Astrocyte of the cerebellum (primary cell): ENCODE measurements at regions not wholly inside any gene's neighbourhood (a gene's known extent, or its start where the extent isn't known, plus 50 kb on each side); places are given as distances from the start of the nearest gene placed in this dataset.

Source experiments
- DNase-seq: peaks from one replicate; pipeline ENCODE4 v3.0.0-alpha.2; 2011; ENCODE audit warnings: low read depth
- H3K4me3 ChIP-seq: 2 replicates; pipeline ENCODE4 v1.5.1; 2011; ENCODE audit warnings: mild to moderate bottlenecking, low read depth, low read length, moderate library complexity
- in situ Hi-C: cut with HindIII; loops from 2 replicates; pipeline ENCODE4 v1.10.0; 2017; ENCODE audit warnings: low sequenced_read_pairs
- TF ChIP-seq, protein P1 (sequence below): IDR thresholded peaks from 2 replicates; pipeline ENCODE4 v1.5.1; 2012; ENCODE audit warnings: low read length, low read depth, moderate library complexity, mild to moderate bottlenecking; ENCODE audit errors: missing control alignments

DNA sequence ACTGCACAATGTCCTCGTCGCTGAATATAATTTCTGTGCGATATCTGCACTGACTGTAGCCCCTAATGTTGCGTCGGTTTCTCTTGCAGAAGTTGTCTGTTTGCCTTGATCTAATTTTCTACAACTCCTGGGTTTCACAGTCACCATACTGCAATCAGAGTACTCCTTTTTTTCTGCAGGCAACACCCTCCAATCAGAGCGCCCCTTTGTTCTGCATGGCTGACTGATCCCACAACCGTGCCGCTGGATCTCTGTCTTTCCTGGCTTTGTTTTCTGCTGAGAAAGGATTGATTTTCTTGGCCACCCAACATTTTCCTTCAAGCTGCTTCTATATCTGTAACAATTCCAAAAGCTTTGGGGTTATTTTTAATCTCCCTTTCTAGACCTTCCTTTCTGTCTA, 182.2 kb upstream of the SMARCA2 start:
- no peak overlapping the region for H3K4me3 ChIP-seq
- in situ Hi-C loops, result no loop called here
- DNase-seq, result no peak
- TF ChIP-seq, protein P1, sequence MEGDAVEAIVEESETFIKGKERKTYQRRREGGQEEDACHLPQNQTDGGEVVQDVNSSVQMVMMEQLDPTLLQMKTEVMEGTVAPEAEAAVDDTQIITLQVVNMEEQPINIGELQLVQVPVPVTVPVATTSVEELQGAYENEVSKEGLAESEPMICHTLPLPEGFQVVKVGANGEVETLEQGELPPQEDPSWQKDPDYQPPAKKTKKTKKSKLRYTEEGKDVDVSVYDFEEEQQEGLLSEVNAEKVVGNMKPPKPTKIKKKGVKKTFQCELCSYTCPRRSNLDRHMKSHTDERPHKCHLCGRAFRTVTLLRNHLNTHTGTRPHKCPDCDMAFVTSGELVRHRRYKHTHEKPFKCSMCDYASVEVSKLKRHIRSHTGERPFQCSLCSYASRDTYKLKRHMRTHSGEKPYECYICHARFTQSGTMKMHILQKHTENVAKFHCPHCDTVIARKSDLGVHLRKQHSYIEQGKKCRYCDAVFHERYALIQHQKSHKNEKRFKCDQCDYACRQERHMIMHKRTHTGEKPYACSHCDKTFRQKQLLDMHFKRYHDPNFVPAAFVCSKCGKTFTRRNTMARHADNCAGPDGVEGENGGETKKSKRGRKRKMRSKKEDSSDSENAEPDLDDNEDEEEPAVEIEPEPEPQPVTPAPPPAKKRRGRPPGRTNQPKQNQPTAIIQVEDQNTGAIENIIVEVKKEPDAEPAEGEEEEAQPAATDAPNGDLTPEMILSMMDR, result no peak

DNA sequence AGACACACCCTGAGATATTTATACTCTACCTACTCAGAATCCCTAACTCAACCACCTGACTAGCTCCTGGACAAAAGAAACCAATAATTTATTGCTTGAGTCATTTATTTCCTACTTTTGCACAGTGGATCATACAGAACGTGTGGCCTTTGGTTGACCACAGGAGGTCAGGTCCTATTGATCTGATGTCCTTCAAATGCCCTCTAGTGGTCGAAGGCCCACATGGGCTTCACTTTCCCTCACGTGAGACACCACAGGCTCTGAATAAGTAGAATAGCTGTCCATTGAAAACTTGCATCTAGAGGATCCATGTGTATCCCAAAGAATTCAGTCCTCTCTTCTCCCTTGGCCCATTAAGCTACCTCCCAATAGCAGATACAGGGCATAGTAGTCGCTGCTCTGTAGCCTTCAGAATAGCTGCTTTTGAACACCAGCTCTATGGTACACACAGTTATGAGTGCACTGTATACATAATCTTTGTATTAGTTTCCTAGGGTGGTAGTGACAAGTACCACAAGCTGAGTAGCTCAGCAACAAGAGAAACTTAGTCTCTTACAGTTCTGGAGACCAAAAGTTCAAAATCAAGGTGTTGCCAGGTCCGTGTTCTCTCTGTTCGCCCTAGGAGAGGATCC, 177.6 kb upstream of the SMARCA2 start:
- H3K4me3 ChIP-seq, result no peak overlapping the region
- in situ Hi-C loops, result no loop called here
- TF ChIP-seq, protein P1, result peak; percentile 36
- no peak for DNase-seq

DNA sequence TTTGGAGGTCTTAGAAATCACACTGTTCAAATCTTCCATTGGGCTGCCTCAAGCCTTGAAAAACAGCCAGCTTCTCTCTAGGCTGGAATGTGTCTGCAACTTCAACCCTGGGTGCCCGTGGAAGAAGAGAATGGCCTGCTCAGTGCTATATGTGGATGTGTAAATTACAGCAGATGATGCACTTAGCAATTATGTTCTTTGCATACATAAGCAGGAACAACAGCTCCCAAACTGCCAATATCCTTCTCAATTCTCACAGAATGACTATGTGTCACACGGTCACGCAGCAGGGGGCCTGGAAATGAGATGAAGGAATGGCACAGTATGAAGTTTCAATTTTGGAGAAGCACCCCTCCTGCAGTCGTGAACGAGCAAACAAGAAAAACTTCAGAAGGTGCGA, 175.2 kb upstream of the SMARCA2 start:
- TF ChIP-seq, protein P1, result no peak
- in situ Hi-C loops, result no loop called here
- H3K4me3 ChIP-seq, result no peak overlapping the region
- no peak for DNase-seq

DNA sequence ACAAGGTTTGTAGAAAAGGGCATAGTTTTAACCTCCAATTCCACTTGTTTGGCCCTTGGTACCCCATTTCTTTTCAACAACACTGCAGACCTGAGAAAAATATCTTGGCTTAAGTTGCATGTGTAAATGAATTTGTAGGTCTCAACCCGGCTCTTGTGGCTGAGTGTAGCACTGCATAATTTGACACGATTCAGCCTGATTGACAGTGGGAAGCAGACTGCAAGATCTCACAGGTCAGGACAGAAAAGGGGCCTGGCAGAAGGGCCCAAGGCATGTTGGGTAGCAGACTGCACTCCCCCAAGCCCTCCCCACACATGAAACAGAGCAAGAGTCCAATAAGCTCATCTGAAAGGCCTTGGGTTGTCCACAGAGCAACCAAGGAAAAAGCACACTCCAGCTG, 169.7 kb upstream of the SMARCA2 start:
- TF ChIP-seq, protein P1, result no peak
- no peak for DNase-seq
- in situ Hi-C loops, result no loop called here
- no peak overlapping the region for H3K4me3 ChIP-seq

DNA sequence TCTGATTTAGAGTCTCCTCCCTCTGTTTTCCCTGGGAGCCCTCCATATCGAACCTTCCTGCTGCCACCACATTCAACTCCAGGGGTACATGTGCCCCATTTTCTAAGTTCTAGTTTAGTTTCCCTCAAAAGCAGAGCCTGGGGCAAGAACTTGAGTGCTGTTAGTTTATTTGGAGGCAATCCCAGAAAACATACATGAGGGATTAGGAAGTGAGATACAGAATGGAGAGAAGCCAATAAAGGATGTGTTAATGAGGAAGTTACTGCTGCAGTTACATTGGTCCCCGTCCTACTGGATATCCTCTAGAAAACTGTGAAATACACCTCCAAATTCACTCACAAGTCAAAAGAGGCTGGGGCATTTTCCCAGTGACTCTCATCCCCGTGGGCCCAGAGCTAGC, 159.4 kb upstream of the SMARCA2 start:
- no peak overlapping the region for H3K4me3 ChIP-seq
- no peak for DNase-seq
- in situ Hi-C loops, result no loop called here
- TF ChIP-seq, protein P1, result no peak

DNA sequence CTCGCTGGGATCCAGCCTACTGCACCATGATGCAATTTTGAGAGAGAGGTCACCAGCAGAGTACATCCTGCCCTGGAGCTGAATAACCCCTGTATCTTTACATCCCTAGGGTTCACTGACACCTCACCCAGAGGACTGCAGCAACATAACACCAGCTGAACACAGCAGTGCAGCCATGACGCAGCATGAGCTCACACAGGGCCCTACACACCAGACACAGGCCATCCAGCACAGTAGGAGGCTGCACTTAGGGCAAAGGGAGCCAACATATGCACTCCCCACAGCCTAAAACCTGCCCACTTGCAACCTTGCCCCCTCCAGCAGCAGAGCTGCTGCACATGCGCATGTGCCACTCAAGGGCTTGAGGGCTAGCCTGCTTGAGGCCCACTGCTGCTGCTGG, 157.3 kb upstream of the SMARCA2 start:
- H3K4me3 ChIP-seq, result no peak overlapping the region
- in situ Hi-C loops, result no loop called here
- DNase-seq, result no peak
- TF ChIP-seq, protein P1, result no peak

DNA sequence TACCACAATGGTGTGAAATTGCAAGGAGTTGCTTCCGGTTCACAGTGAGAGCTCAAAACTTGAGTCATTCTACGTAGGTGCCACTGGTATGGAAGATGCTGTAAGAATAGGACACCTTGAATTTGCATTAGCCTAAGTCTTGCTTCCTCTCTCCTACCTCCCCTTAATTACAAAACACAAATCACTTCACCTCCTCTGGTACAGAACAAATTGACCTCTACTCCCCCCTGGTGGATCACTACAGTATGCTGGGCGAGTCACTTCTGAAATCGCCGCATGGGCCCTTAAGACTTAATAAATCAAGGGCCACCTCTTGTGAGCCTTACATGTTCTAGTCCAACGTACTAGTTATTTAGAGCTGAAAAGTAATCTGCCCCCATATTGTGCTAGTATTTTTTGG, 145.3 kb upstream of the SMARCA2 start:
- H3K4me3 ChIP-seq, result no peak overlapping the region
- in situ Hi-C loops, result no loop called here
- TF ChIP-seq, protein P1, result peak; percentile 35
- DNase-seq, result no peak
